RPMI8226 (cell line): ENCODE measurements at regions not wholly inside any gene's neighbourhood (a gene's known extent, or its start where the extent isn't known, plus 50 kb on each side); places are given as distances from the start of the nearest gene placed in this dataset.
"Not testable (repeated sequence)": the region's sequence is repeated elsewhere in the genome, so short reads cannot be mapped to it uniquely, and the experiment has no call there.

Experiments used
- DNase-seq: peaks from one replicate; pipeline ENCODE4 v3.0.0-alpha.2; 2015

GRCh38 chr10:118463740-118464139 is 121.6 kb upstream of the FAM204A start:
- DNase-seq, result no peak

GRCh38 chr10:118462401-118462800 is 120.3 kb upstream of the FAM204A start:
- DNase-seq, result no peak

- DNase-seq, result peak; percentile 38
These were observed 117.6 kb upstream of the FAM204A start for GRCh38 chr10:118459642-118460193.

GRCh38 chr10:118458957-118459641 is 117.0 kb upstream of the FAM204A start:
- DNase-seq, result no peak

GRCh38 chr10:118457824-118458428 is 115.8 kb upstream of the FAM204A start:
- DNase-seq, result no peak

GRCh38 chr10:118455181-118455695 is 113.1 kb upstream of the FAM204A start:
- no peak for DNase-seq

GRCh38 chr10:118454211-118454610 is 112.1 kb upstream of the FAM204A start:
- DNase-seq, result no peak

- DNase-seq, result no peak
These were observed 110.0 kb upstream of the FAM204A start for GRCh38 chr10:118452098-118452497.

GRCh38 chr10:118449521-118449920 is 107.4 kb upstream of the FAM204A start:
- DNase-seq, result no peak

GRCh38 chr10:118448744-118449143 is 106.6 kb upstream of the FAM204A start:
- DNase-seq, result no peak

GRCh38 chr10:118447478-118448270 is 105.5 kb upstream of the FAM204A start:
- DNase-seq, result no peak

GRCh38 chr10:118445535-118445934 is 103.4 kb upstream of the FAM204A start:
- DNase-seq, result no peak

- DNase-seq, result no peak
These were observed 101.9 kb upstream of the FAM204A start for GRCh38 chr10:118444069-118444468.

- DNase-seq, result no peak
These were observed 99.9 kb upstream of the FAM204A start for GRCh38 chr10:118442032-118442431.

GRCh38 chr10:118439824-118440223 is 97.7 kb upstream of the FAM204A start:
- DNase-seq, result no peak

- DNase-seq, result no peak
These were observed 94.6 kb upstream of the FAM204A start for GRCh38 chr10:118436742-118437141.

- DNase-seq, result no peak
These were observed 88.1 kb upstream of the FAM204A start for GRCh38 chr10:118430190-118430589.

GRCh38 chr10:118423800-118424442 is 81.8 kb upstream of the FAM204A start:
- peak; percentile 79 for DNase-seq

- no peak for DNase-seq
These were observed 80.1 kb upstream of the FAM204A start for GRCh38 chr10:118422241-118422640.

- DNase-seq, result not testable (repeated sequence)
These were observed 77.9 kb upstream of the FAM204A start for GRCh38 chr10:118420049-118420448.

GRCh38 chr10:118412932-118413331 is 70.8 kb upstream of the FAM204A start:
- no peak for DNase-seq

- DNase-seq, result no peak
These were observed 70.1 kb upstream of the FAM204A start for GRCh38 chr10:118412132-118412760.
